ENCODE measurements at regions not wholly inside any gene's neighbourhood (a gene's known extent, or its start where the extent isn't known, plus 50 kb on each side); places are given as distances from the start of the nearest gene placed in this dataset.

DNA sequence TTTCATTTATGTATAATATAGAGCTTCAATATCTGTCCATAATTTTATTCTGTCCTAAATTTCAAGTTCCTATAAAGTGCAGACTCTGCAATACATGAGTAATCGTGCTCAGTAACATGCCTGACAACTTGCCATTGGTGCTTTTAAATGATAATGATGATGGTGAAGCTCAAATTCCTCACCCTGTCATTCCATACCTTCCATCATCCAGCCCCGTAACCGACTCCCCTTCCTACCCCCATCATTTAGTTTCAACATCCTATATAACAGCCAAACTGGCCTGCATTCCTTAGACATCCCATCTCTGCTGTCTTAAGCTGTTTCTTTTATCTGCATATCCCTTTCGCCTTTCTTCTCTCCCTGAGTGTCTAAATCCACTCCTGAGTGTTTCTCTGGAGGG is 67.2 kb upstream of the DLG1 start:
- TF ChIP-seq, protein P1, sequence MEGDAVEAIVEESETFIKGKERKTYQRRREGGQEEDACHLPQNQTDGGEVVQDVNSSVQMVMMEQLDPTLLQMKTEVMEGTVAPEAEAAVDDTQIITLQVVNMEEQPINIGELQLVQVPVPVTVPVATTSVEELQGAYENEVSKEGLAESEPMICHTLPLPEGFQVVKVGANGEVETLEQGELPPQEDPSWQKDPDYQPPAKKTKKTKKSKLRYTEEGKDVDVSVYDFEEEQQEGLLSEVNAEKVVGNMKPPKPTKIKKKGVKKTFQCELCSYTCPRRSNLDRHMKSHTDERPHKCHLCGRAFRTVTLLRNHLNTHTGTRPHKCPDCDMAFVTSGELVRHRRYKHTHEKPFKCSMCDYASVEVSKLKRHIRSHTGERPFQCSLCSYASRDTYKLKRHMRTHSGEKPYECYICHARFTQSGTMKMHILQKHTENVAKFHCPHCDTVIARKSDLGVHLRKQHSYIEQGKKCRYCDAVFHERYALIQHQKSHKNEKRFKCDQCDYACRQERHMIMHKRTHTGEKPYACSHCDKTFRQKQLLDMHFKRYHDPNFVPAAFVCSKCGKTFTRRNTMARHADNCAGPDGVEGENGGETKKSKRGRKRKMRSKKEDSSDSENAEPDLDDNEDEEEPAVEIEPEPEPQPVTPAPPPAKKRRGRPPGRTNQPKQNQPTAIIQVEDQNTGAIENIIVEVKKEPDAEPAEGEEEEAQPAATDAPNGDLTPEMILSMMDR (IDR thresholded peaks at IDR 0.05): no peak
- TF ChIP-seq POLR2AphosphoS5 (IDR thresholded peaks at IDR 0.05) (no peak), POLR2A (IDR thresholded peaks at IDR 0.05; ENCODE audit: low read depth) (no peak), EP300 (IDR thresholded peaks at IDR 0.05) (no peak)
